ENCODE measurements at regions not wholly inside any gene's neighbourhood (a gene's known extent, or its start where the extent isn't known, plus 50 kb on each side); places are given as distances from the start of the nearest gene placed in this dataset.

DNA sequence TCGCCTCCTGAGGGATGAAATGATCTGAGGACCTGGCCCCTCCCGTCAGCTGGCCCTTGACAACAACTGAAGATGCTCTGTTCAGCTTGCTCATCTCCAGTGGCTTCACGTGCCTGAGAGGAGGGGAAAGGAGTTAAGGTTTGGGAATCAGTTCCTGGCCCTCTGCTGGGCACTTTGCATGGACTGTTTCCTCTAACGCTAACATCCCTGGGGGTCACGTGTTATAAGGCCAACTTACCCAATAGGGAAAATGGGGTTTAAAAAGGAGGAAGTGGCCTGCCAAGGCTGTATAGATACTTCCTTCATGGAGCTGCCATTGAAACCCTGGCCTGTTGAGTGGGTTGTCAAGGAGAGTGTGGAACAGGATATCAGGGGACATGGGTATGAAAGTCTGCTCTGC is 65.6 kb downstream of the OR13H1 start (continued):
- no peak for TF ChIP-seq ZNF776 (tag by site-specific recombination; IDR thresholded peaks at IDR 0.05; ENCODE audit: borderline replicate concordance)

DNA sequence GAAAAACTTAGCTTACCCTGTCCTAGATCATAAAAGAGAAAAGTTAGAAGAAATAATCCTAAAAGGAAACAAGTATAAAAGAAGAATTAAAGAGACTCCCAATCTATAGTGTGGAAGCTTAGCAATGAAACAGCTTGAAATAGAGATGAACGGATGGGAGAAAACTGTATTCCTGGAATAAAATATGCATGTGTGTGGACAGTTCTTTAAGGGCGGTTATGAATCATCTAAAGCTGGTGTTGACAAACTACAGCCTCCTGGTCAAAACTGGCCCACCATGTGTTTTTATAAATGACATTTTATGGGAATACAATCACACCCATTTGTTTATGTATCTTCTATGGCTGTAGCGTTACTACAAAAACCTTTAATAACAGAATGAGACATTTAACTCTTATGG is 69.4 kb downstream of the OR13H1 start:
- Histone ChIP-seq H3K36me3 (ENCODE audit: control insufficient read depth in 2 of 2, insufficient read depth in 1 of 2, low read length in 2 of 2) (no peaks in the 10 kb centered on the region), H3K4me3 (ENCODE audit: low read depth, low read length) (no peak overlapping the region), H3K4me1 (ENCODE audit: control insufficient read depth, insufficient read depth, low read length) (no peaks in the 10 kb centered on the region), H3K27ac (ENCODE audit: extremely low read depth, low read depth, low read length) (no peak overlapping the region), H3K9me3 (ENCODE audit: control insufficient read depth, insufficient read depth, low read depth, low read length) (no peaks in the 10 kb centered on the region)
- TF ChIP-seq ZNF529 (tag by site-specific recombination; IDR thresholded peaks at IDR 0.05; ENCODE audit: insufficient replicate concordance): no peak
- no peak for TF ChIP-seq ZNF701 (tag by site-specific recombination; IDR thresholded peaks at IDR 0.05)
- no peak for TF ChIP-seq ZBTB21 (tag by site-specific recombination; IDR thresholded peaks at IDR 0.05)
- TF ChIP-seq ZFP37 (tag by site-specific recombination; IDR thresholded peaks at IDR 0.05): no peak
- TF ChIP-seq, protein P1, sequence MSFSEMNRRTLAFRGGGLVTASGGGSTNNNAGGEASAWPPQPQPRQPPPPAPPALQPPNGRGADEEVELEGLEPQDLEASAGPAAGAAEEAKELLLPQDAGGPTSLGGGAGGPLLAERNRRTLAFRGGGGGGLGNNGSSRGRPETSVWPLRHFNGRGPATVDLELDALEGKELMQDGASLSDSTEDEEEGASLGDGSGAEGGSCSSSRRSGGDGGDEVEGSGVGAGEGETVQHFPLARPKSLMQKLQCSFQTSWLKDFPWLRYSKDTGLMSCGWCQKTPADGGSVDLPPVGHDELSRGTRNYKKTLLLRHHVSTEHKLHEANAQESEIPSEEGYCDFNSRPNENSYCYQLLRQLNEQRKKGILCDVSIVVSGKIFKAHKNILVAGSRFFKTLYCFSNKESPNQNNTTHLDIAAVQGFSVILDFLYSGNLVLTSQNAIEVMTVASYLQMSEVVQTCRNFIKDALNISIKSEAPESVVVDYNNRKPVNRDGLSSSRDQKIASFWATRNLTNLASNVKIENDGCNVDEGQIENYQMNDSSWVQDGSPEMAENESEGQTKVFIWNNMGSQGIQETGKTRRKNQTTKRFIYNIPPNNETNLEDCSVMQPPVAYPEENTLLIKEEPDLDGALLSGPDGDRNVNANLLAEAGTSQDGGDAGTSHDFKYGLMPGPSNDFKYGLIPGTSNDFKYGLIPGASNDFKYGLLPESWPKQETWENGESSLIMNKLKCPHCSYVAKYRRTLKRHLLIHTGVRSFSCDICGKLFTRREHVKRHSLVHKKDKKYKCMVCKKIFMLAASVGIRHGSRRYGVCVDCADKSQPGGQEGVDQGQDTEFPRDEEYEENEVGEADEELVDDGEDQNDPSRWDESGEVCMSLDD (tag by site-specific recombination; IDR thresholded peaks at IDR 0.05): no peak
- no peak for TF ChIP-seq TCF7L2 (IDR thresholded peaks at IDR 0.05; ENCODE audit: borderline replicate concordance, low read depth, low read length)
- no peak for TF ChIP-seq EGR2 (tag by site-specific recombination; IDR thresholded peaks at IDR 0.05; ENCODE audit: low read depth)
- no peak for TF ChIP-seq ZNF488 (tag by site-specific recombination; IDR thresholded peaks at IDR 0.05)
- no peak for TF ChIP-seq ZNF670 (tag by site-specific recombination; IDR thresholded peaks at IDR 0.05; ENCODE audit: low read depth)
- TF ChIP-seq GFI1B (tag by site-specific recombination; IDR thresholded peaks at IDR 0.05): no peak
- no peak for TF ChIP-seq ZNF544 (tag by site-specific recombination; IDR thresholded peaks at IDR 0.05)
- no peak for TF ChIP-seq ZNF350 (tag by site-specific recombination; IDR thresholded peaks at IDR 0.05)
- TF ChIP-seq ZNF629 (tag by site-specific recombination; IDR thresholded peaks at IDR 0.05): no peak
- TF ChIP-seq ZNF155 (tag by site-specific recombination; IDR thresholded peaks at IDR 0.05): no peak
- no peak for TF ChIP-seq ZFHX2 (tag by site-specific recombination; conservative IDR thresholded peaks at IDR 0.05)
- CTCF ChIA-PET: interaction anchor here (1.1 kb wide), 1 partner anchor 20 kb away, joined by 3 read pairs; no protein-coding TSS in a partner anchor
- POLR2A ChIA-PET: no interaction called here

DNA sequence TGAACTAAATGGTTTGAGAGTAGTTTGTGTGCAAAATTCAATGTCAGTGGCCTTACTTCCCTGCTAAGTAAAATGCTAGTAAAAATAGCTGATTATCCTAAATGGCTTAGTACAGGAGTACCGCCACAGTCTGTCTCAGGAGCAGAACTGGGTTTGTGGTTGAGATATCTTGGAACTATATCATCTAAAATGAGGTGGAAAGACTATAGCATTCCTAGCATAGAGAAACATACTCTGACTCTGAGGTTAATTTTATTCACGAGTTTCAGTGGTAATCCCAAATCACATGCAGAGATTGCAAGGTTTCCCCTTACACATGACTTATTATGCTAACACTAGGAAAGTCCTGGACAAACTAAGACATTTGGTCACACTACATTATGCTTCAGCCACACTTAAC is 70.4 kb downstream of the OR13H1 start:
- H3K4me1 ChIP-seq (ENCODE audit: control insufficient read depth, insufficient read depth, low read length): no peaks in the 10 kb centered on the region
- POLR2A ChIA-PET: no interaction called here
- H3K9me3 ChIP-seq (ENCODE audit: control insufficient read depth, insufficient read depth, low read depth, low read length): no peaks in the 10 kb centered on the region
- H3K4me3 ChIP-seq (ENCODE audit: low read depth, low read length): no peak overlapping the region
- CTCF ChIA-PET: no interaction called here
- no peak overlapping the region for H3K27ac ChIP-seq (ENCODE audit: extremely low read depth, low read depth, low read length)
- no peaks in the 10 kb centered on the region for H3K36me3 ChIP-seq (ENCODE audit: control insufficient read depth in 2 of 2, insufficient read depth in 1 of 2, low read length in 2 of 2)
- TF ChIP-seq ZNF514 (tag by site-specific recombination; IDR thresholded peaks at IDR 0.05) (no peak), ZNF521 (tag by site-specific recombination; IDR thresholded peaks at IDR 0.05) (no peak), ZNF501 (tag by site-specific recombination; IDR thresholded peaks at IDR 0.05) (no peak), ZNF610 (tag by site-specific recombination; IDR thresholded peaks at IDR 0.05; ENCODE audit: borderline replicate concordance) (no peak), ZNF239 (tag by site-specific recombination; IDR thresholded peaks at IDR 0.05) (no peak), HOXC10 (CRISPR knock-in tag; IDR thresholded peaks at IDR 0.05) (no peak), ZNF48 (tag by site-specific recombination; IDR thresholded peaks at IDR 0.05) (no peak), BCL11B (tag by site-specific recombination; IDR thresholded peaks at IDR 0.05; ENCODE audit: low read depth) (no peak), ZNF202 (tag by site-specific recombination; IDR thresholded peaks at IDR 0.05; ENCODE audit: borderline replicate concordance) (no peak), TSHZ1 (tag by site-specific recombination; IDR thresholded peaks at IDR 0.05; ENCODE audit: borderline replicate concordance) (no peak), ZNF311 (tag by site-specific recombination; IDR thresholded peaks at IDR 0.05; ENCODE audit: borderline replicate concordance) (no peak), ZNF221 (tag by site-specific recombination; IDR thresholded peaks at IDR 0.05; ENCODE audit: borderline replicate concordance) (no peak), ZNF362 (tag by site-specific recombination; IDR thresholded peaks at IDR 0.05) (no peak)

Data from HEK293 (cell line).